Gastrocnemius medialis (tissue), 4 donors: ENCODE measurements at regions not wholly inside any gene's neighbourhood (a gene's known extent, or its start where the extent isn't known, plus 50 kb on each side); places are given as distances from the start of the nearest gene placed in this dataset.

Experiments
- ATAC-seq, 2 donors: fragments of 150-250 bp; one replicate each; pipeline ENCODE4 v1.9.1; 2016
- DNase-seq, 2 donors: peaks; one replicate each; pipeline ENCODE4 v3.0.0-alpha.2; 2019
- H3K27ac ChIP-seq, 4 donors: fragments of 200-600 bp; sonication (generic); 1 replicate in 1 of 4; 2 replicates in 3 of 4; pipeline ENCODE4 v1.5.1; 2016 to 2018; ENCODE audit warnings: mild to moderate bottlenecking in 2 of 4, moderate library complexity in 1 of 4
- H3K27me3 ChIP-seq, 3 donors: fragments of 200-600 bp; sonication (generic) in 2 of 3; 1 replicate in 1 of 3; 2 replicates in 2 of 3; pipeline versions ENCODE4 v1.5.1 to v1.6.0; 2016 to 2019; ENCODE audit warnings: mild to moderate bottlenecking in 1 of 3, moderate library complexity in 1 of 3
- H3K36me3 ChIP-seq, 2 donors: fragments of 200-600 bp; sonication (generic) in 1 of 2; one replicate each; pipeline ENCODE4 v1.5.1; 2017 to 2018
- H3K4me1 ChIP-seq, 2 donors: fragments of 200-600 bp; sonication (generic) in 1 of 2; one replicate each; pipeline ENCODE4 v1.5.1; 2016 to 2017; ENCODE audit warnings: mild to moderate bottlenecking in 2 of 2
- H3K4me3 ChIP-seq, 4 donors: fragments of 200-600 bp; sonication (generic) in 3 of 4; 1 replicate in 1 of 4; 2 replicates in 3 of 4; pipeline ENCODE4 v1.5.1; 2016 to 2019; ENCODE audit warnings: mild to moderate bottlenecking in 2 of 4
- H3K9me3 ChIP-seq, 3 donors: fragments of 200-600 bp; sonication (generic) in 2 of 3; 1 replicate in 1 of 3; 2 replicates in 2 of 3; pipeline ENCODE4 v1.5.1; 2016 to 2019
- POLR2A ChIP-seq, 2 donors: fragments of 450-650 bp; IDR thresholded peaks; one replicate each; pipeline ENCODE4 v1.6.1; 2017; ENCODE audit warnings: antibody characterized with exemption in 2 of 2, mild to moderate bottlenecking in 2 of 2, moderate library complexity in 2 of 2
- in situ Hi-C, 4 donors: fragments of 200-750 bp; cut with MboI; loops; one replicate each; pipeline versions ENCODE4 v1.15.0 to v1.8.0; 2017; ENCODE audit warnings: low sequenced_read_pairs in 4 of 4
- intact Hi-C: fragments of 100-400 bp; cut with DNase I; formaldehyde crosslinking; loops from one replicate; pipeline ENCODE4 v1.15.1; 2023; ENCODE audit warnings: low total_unique reads
- TF ChIP-seq, protein P1 (sequence below), 5 experiments: fragments of 450-650 bp in 3 of 5; fragments of 200-600 bp in 2 of 5; sonication (generic) in 2 of 5; IDR thresholded peaks in 4 of 5; conservative IDR thresholded peaks in 1 of 5; 1 replicate in 4 of 5; 2 replicates in 1 of 5; pipeline ENCODE4 v1.5.1; 2016 to 2019; ENCODE audit warnings: antibody characterized with exemption in 5 of 5, mild to moderate bottlenecking in 3 of 5, moderate library complexity in 3 of 5

DNA sequence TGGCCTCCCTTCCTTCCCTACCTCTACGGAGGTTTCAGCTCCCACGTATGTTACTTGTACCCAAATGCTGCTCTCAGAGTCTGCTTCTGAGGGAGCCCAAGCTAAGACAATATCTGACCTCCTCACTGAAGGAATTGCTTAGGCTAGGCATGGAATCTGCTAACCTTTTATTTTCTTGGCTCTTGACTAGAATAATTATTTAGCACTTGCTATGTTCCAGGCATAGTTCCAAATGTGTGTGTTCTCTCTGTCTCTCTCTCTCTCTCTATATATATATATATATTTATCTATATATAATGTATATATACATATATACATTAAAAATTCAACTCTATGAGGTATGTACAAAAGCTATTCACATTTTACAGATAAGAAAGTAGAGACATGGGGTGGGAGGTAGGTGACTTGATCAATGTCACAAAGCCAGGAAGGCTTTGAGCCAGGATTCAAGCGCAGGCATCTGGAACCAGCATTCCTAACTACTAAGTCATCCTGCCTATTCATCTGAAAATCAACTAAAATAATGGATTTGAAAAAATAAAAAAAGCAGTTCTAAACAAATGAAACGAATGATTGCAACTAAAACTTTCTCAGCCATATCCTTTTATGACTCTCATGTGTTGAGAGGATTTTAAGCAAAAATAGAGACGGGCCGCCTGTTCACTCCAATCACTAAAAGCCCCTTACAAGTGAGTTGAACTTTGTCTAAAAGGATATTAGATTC lies 189.7 kb upstream of the JAG1 start:
- peak overlapping the region; percentile 25 to 60 (median 31) for H3K27ac ChIP-seq
- no peak for TF ChIP-seq POLR2A (IDR thresholded peaks at IDR 0.05)
- DNase-seq: no peak

DNA sequence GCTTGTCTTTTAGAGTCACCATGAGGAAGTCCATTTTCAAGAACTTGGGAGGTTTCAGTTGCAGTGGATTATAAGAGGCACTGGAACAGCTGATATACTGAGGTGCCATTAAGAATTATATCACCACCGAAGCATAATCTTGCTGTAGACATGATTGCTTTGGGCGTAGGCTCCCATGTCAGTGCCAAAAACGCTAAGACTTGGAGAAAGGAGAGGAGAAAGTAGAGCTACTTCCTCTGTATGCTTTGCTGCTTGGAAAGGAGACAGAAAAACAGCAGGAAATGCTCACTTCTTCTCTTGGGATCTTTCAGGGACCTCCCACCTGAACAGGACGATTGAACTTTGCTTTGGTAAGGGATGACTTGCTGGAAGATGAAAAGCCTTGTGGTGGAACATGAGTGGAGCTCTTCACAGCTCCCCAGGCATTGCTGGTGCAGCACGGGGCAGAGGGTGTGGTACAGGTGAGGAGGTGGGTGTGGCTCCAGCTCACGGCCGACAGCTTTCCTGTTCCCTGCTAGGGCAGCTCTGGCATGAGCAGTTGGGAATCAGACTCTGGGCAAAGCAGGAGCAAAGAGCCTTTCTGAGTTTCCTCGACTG lies 190.4 kb upstream of the JAG1 start:
- Histone ChIP-seq H3K9me3 (peaks cover 0 to 5% (median 0%) of the 10 kb centered on the region in 3 donors), H3K36me3 (no peaks in the 10 kb centered on the region), H3K27ac (peak overlapping the region; percentile 25 to 60 (median 31)), H3K4me1 (peaks cover 8 to 11% of the 10 kb centered on the region in 2 donors), H3K4me3 (peak overlapping the region in 1 of 4 donors; percentile 29), H3K27me3 (no peaks in the 10 kb centered on the region)
- ATAC-seq (peak; percentile 33 to 49), DNase-seq (no peak)
- intact Hi-C loops (no loop called here), in situ Hi-C loops (loop anchor here in 1 of 4 donors (10.0 kb wide), 1 partner anchor 61 kb away; no protein-coding TSS in a partner anchor)
- no peak for TF ChIP-seq POLR2A (IDR thresholded peaks at IDR 0.05)
- TF ChIP-seq, protein P1, sequence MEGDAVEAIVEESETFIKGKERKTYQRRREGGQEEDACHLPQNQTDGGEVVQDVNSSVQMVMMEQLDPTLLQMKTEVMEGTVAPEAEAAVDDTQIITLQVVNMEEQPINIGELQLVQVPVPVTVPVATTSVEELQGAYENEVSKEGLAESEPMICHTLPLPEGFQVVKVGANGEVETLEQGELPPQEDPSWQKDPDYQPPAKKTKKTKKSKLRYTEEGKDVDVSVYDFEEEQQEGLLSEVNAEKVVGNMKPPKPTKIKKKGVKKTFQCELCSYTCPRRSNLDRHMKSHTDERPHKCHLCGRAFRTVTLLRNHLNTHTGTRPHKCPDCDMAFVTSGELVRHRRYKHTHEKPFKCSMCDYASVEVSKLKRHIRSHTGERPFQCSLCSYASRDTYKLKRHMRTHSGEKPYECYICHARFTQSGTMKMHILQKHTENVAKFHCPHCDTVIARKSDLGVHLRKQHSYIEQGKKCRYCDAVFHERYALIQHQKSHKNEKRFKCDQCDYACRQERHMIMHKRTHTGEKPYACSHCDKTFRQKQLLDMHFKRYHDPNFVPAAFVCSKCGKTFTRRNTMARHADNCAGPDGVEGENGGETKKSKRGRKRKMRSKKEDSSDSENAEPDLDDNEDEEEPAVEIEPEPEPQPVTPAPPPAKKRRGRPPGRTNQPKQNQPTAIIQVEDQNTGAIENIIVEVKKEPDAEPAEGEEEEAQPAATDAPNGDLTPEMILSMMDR (IDR thresholded peaks at IDR 0.05 in 4 of 5, conservative IDR thresholded peaks at IDR 0.05 in 1 of 5): no peak

More for the DNA sequence above, 189.7 kb upstream of the JAG1 start:
- Histone ChIP-seq H3K27me3 (no peaks in the 10 kb centered on the region), H3K36me3 (no peaks in the 10 kb centered on the region), H3K4me1 (peaks cover 8 to 11% of the 10 kb centered on the region in 2 donors), H3K9me3 (peaks cover 0 to 4% (median 0%) of the 10 kb centered on the region in 3 donors), H3K4me3 (peak overlapping the region in 1 of 4 donors; percentile 29)
- peak in 1 of 2 donors; percentile 62 for ATAC-seq
- intact Hi-C loops (no loop called here), in situ Hi-C loops (loop anchor here in 1 of 4 donors (10.0 kb wide), 1 partner anchor 61 kb away; no protein-coding TSS in a partner anchor)

DNA sequence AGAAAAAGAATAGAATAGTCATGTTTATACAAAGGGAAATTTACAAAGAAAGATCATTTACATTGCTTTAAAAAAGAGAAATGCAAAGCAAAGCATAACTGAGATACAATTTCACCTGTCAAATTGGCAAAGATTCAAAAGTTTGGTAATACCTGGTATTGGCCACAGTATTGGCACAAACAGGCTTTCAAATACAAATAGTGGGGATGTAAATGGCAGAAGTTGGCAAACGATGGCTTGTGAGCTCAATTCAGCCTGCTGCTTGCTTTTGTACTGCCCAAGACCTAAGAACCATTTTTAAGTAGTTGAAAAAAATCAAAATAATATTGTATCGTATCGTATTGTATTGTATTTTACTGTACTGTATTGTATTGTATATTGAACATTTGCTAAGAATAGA lies 194.5 kb upstream of the JAG1 start:
- Histone ChIP-seq H3K4me3 (no peak overlapping the region), H3K4me1 (peaks cover 8 to 10% of the 10 kb centered on the region in 2 donors), H3K36me3 (no peaks in the 10 kb centered on the region), H3K27me3 (no peaks in the 10 kb centered on the region), H3K27ac (no peak overlapping the region), H3K9me3 (peaks cover 0 to 5% (median 0%) of the 10 kb centered on the region in 3 donors)
- TF ChIP-seq POLR2A (IDR thresholded peaks at IDR 0.05): no peak
- TF ChIP-seq, protein P1 (IDR thresholded peaks at IDR 0.05 in 4 of 5, conservative IDR thresholded peaks at IDR 0.05 in 1 of 5): no peak
- intact Hi-C loops (no loop called here), in situ Hi-C loops (loop anchor here in 1 of 4 donors (10.0 kb wide), 1 partner anchor 57 kb away; no protein-coding TSS in a partner anchor)
- ATAC-seq: no peak
- no peak for DNase-seq

DNA sequence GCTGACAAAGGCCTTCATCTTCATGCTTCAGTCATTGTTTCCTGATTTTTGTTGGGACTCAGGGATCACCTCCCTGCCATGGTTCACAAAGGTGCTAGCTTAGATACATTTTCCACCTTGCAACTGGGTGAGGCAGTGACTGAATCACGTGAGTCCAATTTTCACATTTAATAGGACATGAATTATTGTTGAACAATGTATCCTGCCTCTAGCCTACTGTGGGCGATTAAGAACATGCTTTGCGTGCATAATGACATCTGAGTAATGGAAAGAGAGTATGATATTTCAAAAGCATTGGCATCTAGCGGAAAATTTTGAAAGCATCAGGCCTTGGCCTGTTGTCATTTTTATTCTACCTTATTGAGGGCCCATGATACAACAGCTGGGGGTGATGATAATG lies 199.2 kb upstream of the JAG1 start:
- H3K4me1 ChIP-seq: no peaks in the 10 kb centered on the region
- DNase-seq: no peak
- H3K27ac ChIP-seq: no peak overlapping the region
- ATAC-seq: no peak
- peaks cover 0 to 5% (median 0%) of the 10 kb centered on the region in 3 donors for H3K9me3 ChIP-seq
- no peak for TF ChIP-seq POLR2A (IDR thresholded peaks at IDR 0.05)
- TF ChIP-seq, protein P1 (IDR thresholded peaks at IDR 0.05 in 4 of 5, conservative IDR thresholded peaks at IDR 0.05 in 1 of 5): no peak
- in situ Hi-C loops (no loop called here), intact Hi-C loops (no loop called here)
- H3K4me3 ChIP-seq: no peak overlapping the region
- H3K36me3 ChIP-seq: no peaks in the 10 kb centered on the region
- no peaks in the 10 kb centered on the region for H3K27me3 ChIP-seq

DNA sequence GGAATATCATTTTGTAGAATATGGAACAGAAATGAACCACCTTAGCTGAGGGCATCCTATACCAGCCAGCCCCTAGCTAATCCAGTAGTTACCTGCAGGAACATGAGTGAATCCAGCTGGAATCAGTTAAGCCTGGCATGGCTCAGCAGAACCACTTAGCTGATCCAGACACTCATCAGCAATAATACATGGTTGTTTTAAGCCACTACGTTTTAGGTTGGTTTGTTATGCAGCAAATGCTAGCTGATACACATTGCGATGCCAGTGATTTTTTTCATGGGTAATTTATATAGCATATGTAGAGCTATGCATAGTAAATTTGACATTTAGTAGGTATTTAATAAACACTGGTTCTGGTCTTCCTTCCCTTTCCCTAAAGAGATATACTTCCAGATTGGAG lies 201.9 kb upstream of the JAG1 start:
- Histone ChIP-seq H3K9me3 (no peaks in the 10 kb centered on the region), H3K4me1 (no peaks in the 10 kb centered on the region), H3K4me3 (no peak overlapping the region), H3K36me3 (no peaks in the 10 kb centered on the region), H3K27ac (no peak overlapping the region), H3K27me3 (no peaks in the 10 kb centered on the region)
- intact Hi-C loops (no loop called here), in situ Hi-C loops (no loop called here)
- DNase-seq (no peak), ATAC-seq (no peak)
- TF ChIP-seq POLR2A (IDR thresholded peaks at IDR 0.05): no peak
- TF ChIP-seq, protein P1 (IDR thresholded peaks at IDR 0.05 in 4 of 5, conservative IDR thresholded peaks at IDR 0.05 in 1 of 5): no peak
